ENCODE measurements at regions not wholly inside any gene's neighbourhood (a gene's known extent, or its start where the extent isn't known, plus 50 kb on each side); places are given as distances from the start of the nearest gene placed in this dataset.

GRCh38 chr11:42490506-42490905, 821.3 kb upstream of the API5 start:
- Histone ChIP-seq H3K79me2 (ENCODE audit: control insufficient read depth, insufficient read depth, low read length, poor library complexity) (no peaks in the 10 kb centered on the region), H3K18ac (ENCODE audit: low read length) (no peak overlapping the region), H2AFZ (ENCODE audit: insufficient read depth, low read length, poor library complexity) (no peak overlapping the region), H4K91ac (ENCODE audit: low read depth, low read length) (no peak overlapping the region), H3K36me3 (ENCODE audit: control insufficient read depth in 1 of 2, insufficient read depth in 2 of 2, low read length in 2 of 2) (no peaks in the 10 kb centered on the region), H3K9ac (ENCODE audit: low read length) (no peak overlapping the region), H3K4me2 (ENCODE audit: low read length) (no peak overlapping the region), H3K4me3 (ENCODE audit: low read depth, low read length) (no peak overlapping the region), H2AK5ac (ENCODE audit: low read length) (no peak overlapping the region), H3K4ac (ENCODE audit: low read depth, low read length) (no peak overlapping the region), H2BK12ac (ENCODE audit: low read length) (no peak overlapping the region), H3K27ac (ENCODE audit: low read depth, low read length) (no peak overlapping the region), H3K4me1 (ENCODE audit: control insufficient read depth in 1 of 2, insufficient read depth in 2 of 2, low read length in 2 of 2) (no peaks in the 10 kb centered on the region), H3K27me3 (ENCODE audit: insufficient read depth, low read length) (no peaks in the 10 kb centered on the region), H3K23ac (ENCODE audit: low read length) (no peak overlapping the region), H4K8ac (ENCODE audit: low read depth, low read length) (no peak overlapping the region), H3K14ac (ENCODE audit: low read length) (no peak overlapping the region), H2BK120ac (ENCODE audit: insufficient read depth, low read length, poor library complexity) (no peak overlapping the region), H2BK5ac (ENCODE audit: low read depth, low read length, poor library complexity) (no peak overlapping the region), H4K12ac (ENCODE audit: low read depth, low read length) (no peak overlapping the region), H3K79me1 (ENCODE audit: low read length) (no peaks in the 10 kb centered on the region), H3K9me3 (ENCODE audit: insufficient read depth, low read depth, low read length) (no peaks in the 10 kb centered on the region)
- no peak for DNase-seq
- WGBS (ENCODE audit: extremely low coverage, insufficient coverage, insufficient read length) = no CpG with 5 or more reads among the region's 3 CpGs

- H2AFZ ChIP-seq (ENCODE audit: insufficient read depth, low read length, poor library complexity) = no peak overlapping the region
- H3K27me3 ChIP-seq (ENCODE audit: insufficient read depth, low read length) = no peaks in the 10 kb centered on the region
- no peak overlapping the region for H3K4ac ChIP-seq (ENCODE audit: low read depth, low read length)
- H4K8ac ChIP-seq (ENCODE audit: low read depth, low read length) = no peak overlapping the region
- no peak overlapping the region for H3K4me3 ChIP-seq (ENCODE audit: low read depth, low read length)
- no peaks in the 10 kb centered on the region for H3K36me3 ChIP-seq (ENCODE audit: control insufficient read depth in 1 of 2, insufficient read depth in 2 of 2, low read length in 2 of 2)
- H4K91ac ChIP-seq (ENCODE audit: low read depth, low read length) = no peak overlapping the region
- no peaks in the 10 kb centered on the region for H3K4me1 ChIP-seq (ENCODE audit: control insufficient read depth in 1 of 2, insufficient read depth in 2 of 2, low read length in 2 of 2)
- no peak overlapping the region for H2BK120ac ChIP-seq (ENCODE audit: insufficient read depth, low read length, poor library complexity)
- no peak for DNase-seq
- no peak overlapping the region for H3K23ac ChIP-seq (ENCODE audit: low read length)
- H3K14ac ChIP-seq (ENCODE audit: low read length) = no peak overlapping the region
- no peak overlapping the region for H3K27ac ChIP-seq (ENCODE audit: low read depth, low read length)
- no peak overlapping the region for H2BK12ac ChIP-seq (ENCODE audit: low read length)
- no peak overlapping the region for H4K12ac ChIP-seq (ENCODE audit: low read depth, low read length)
- H3K79me1 ChIP-seq (ENCODE audit: low read length) = no peaks in the 10 kb centered on the region
- no peak overlapping the region for H3K4me2 ChIP-seq (ENCODE audit: low read length)
- no CpG with 5 or more reads among the region's 9 CpGs for WGBS (ENCODE audit: extremely low coverage, insufficient coverage, insufficient read length)
- H2BK5ac ChIP-seq (ENCODE audit: low read depth, low read length, poor library complexity) = no peak overlapping the region
- H3K9me3 ChIP-seq (ENCODE audit: insufficient read depth, low read depth, low read length) = no peaks in the 10 kb centered on the region
- H3K79me2 ChIP-seq (ENCODE audit: control insufficient read depth, insufficient read depth, low read length, poor library complexity) = no peaks in the 10 kb centered on the region
- no peak overlapping the region for H3K9ac ChIP-seq (ENCODE audit: low read length)
- no peak overlapping the region for H2AK5ac ChIP-seq (ENCODE audit: low read length)
- H3K18ac ChIP-seq (ENCODE audit: low read length) = no peak overlapping the region
Measured at GRCh38 chr11:42494459-42494858, 817.3 kb upstream of the API5 start.

- no peak overlapping the region for H4K8ac ChIP-seq (ENCODE audit: low read depth, low read length)
- no peak overlapping the region for H3K27ac ChIP-seq (ENCODE audit: low read depth, low read length)
- H3K9me3 ChIP-seq (ENCODE audit: insufficient read depth, low read depth, low read length) = no peaks in the 10 kb centered on the region
- H3K4me3 ChIP-seq (ENCODE audit: low read depth, low read length) = no peak overlapping the region
- H3K27me3 ChIP-seq (ENCODE audit: insufficient read depth, low read length) = no peaks in the 10 kb centered on the region
- no peak overlapping the region for H2BK120ac ChIP-seq (ENCODE audit: insufficient read depth, low read length, poor library complexity)
- DNase-seq = no peak
- no peaks in the 10 kb centered on the region for H3K79me2 ChIP-seq (ENCODE audit: control insufficient read depth, insufficient read depth, low read length, poor library complexity)
- H3K4me1 ChIP-seq (ENCODE audit: control insufficient read depth in 1 of 2, insufficient read depth in 2 of 2, low read length in 2 of 2) = no peaks in the 10 kb centered on the region
- H3K14ac ChIP-seq (ENCODE audit: low read length) = no peak overlapping the region
- no peak overlapping the region for H3K9ac ChIP-seq (ENCODE audit: low read length)
- H2AFZ ChIP-seq (ENCODE audit: insufficient read depth, low read length, poor library complexity) = no peak overlapping the region
- WGBS (ENCODE audit: extremely low coverage, insufficient coverage, insufficient read length) = no CpG with 5 or more reads among the region's 3 CpGs
- H2BK12ac ChIP-seq (ENCODE audit: low read length) = no peak overlapping the region
- no peaks in the 10 kb centered on the region for H3K36me3 ChIP-seq (ENCODE audit: control insufficient read depth in 1 of 2, insufficient read depth in 2 of 2, low read length in 2 of 2)
- no peak overlapping the region for H3K4ac ChIP-seq (ENCODE audit: low read depth, low read length)
- no peak overlapping the region for H2BK5ac ChIP-seq (ENCODE audit: low read depth, low read length, poor library complexity)
- no peak overlapping the region for H3K18ac ChIP-seq (ENCODE audit: low read length)
- H4K12ac ChIP-seq (ENCODE audit: low read depth, low read length) = no peak overlapping the region
- no peaks in the 10 kb centered on the region for H3K79me1 ChIP-seq (ENCODE audit: low read length)
- H2AK5ac ChIP-seq (ENCODE audit: low read length) = no peak overlapping the region
- H3K4me2 ChIP-seq (ENCODE audit: low read length) = no peak overlapping the region
- H3K23ac ChIP-seq (ENCODE audit: low read length) = no peak overlapping the region
- H4K91ac ChIP-seq (ENCODE audit: low read depth, low read length) = no peak overlapping the region
Measured at GRCh38 chr11:42498971-42499370, 812.8 kb upstream of the API5 start.

- H3K23ac ChIP-seq (ENCODE audit: low read length) = no peak overlapping the region
- no peak overlapping the region for H3K18ac ChIP-seq (ENCODE audit: low read length)
- H2BK12ac ChIP-seq (ENCODE audit: low read length) = no peak overlapping the region
- no CpG with 5 or more reads among the region's 1 CpG for WGBS (ENCODE audit: extremely low coverage, insufficient coverage, insufficient read length)
- no peaks in the 10 kb centered on the region for H3K4me1 ChIP-seq (ENCODE audit: control insufficient read depth in 1 of 2, insufficient read depth in 2 of 2, low read length in 2 of 2)
- no peak overlapping the region for H2AFZ ChIP-seq (ENCODE audit: insufficient read depth, low read length, poor library complexity)
- no peaks in the 10 kb centered on the region for H3K79me2 ChIP-seq (ENCODE audit: control insufficient read depth, insufficient read depth, low read length, poor library complexity)
- no peak overlapping the region for H2AK5ac ChIP-seq (ENCODE audit: low read length)
- H4K91ac ChIP-seq (ENCODE audit: low read depth, low read length) = no peak overlapping the region
- H2BK5ac ChIP-seq (ENCODE audit: low read depth, low read length, poor library complexity) = no peak overlapping the region
- no peaks in the 10 kb centered on the region for H3K36me3 ChIP-seq (ENCODE audit: control insufficient read depth in 1 of 2, insufficient read depth in 2 of 2, low read length in 2 of 2)
- no peak overlapping the region for H4K8ac ChIP-seq (ENCODE audit: low read depth, low read length)
- H3K9me3 ChIP-seq (ENCODE audit: insufficient read depth, low read depth, low read length) = no peaks in the 10 kb centered on the region
- no peaks in the 10 kb centered on the region for H3K79me1 ChIP-seq (ENCODE audit: low read length)
- H3K9ac ChIP-seq (ENCODE audit: low read length) = no peak overlapping the region
- H3K27ac ChIP-seq (ENCODE audit: low read depth, low read length) = no peak overlapping the region
- no peak overlapping the region for H4K12ac ChIP-seq (ENCODE audit: low read depth, low read length)
- DNase-seq = no peak
- no peak overlapping the region for H3K14ac ChIP-seq (ENCODE audit: low read length)
- no peaks in the 10 kb centered on the region for H3K27me3 ChIP-seq (ENCODE audit: insufficient read depth, low read length)
- no peak overlapping the region for H3K4me2 ChIP-seq (ENCODE audit: low read length)
- H3K4me3 ChIP-seq (ENCODE audit: low read depth, low read length) = no peak overlapping the region
- no peak overlapping the region for H2BK120ac ChIP-seq (ENCODE audit: insufficient read depth, low read length, poor library complexity)
- H3K4ac ChIP-seq (ENCODE audit: low read depth, low read length) = no peak overlapping the region
Measured at GRCh38 chr11:42502151-42502550, 809.6 kb upstream of the API5 start.
